Activated T-cell treated with anti-CD3 and anti-CD28 coated beads for 48 hours (primary cell): ENCODE measurements at regions not wholly inside any gene's neighbourhood (a gene's known extent, or its start where the extent isn't known, plus 50 kb on each side); places are given as distances from the start of the nearest gene placed in this dataset.

ENCODE experiments used
- DNase-seq: peaks from one replicate; pipeline ENCODE4 v3.0.0-alpha.2; 2020; ENCODE audit warnings: low read depth

DNA sequence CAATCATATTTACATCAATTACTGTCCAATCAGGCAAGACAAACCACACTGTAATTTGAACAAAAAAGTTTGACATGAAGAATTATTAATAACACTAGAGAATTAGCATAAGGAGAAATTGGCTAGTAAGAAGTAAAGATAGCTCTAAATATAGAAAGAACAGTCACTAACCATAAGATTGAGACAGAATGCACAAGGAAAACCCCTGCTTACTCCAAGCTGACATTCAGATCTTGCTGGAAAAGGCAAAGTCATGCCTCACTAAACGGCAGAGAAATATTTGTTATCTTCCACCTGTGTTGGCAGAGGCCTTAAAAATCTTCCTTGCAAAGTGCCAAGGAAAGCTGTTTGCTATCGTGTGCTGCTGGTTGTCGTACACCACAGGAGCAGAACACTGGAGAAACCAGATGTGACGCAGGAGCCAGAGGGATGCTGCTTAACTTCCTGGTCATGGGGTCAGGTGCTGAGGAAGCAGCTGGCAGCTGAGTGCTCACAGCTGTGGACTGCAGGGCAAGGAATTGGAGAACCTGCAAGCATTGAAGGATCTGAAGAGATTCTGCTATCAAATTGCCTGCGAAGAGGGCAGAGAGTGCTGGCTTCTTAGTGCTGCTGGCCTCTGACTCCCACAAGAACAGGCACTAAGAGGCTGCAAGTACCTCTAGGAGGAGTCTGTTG, 1323.3 kb downstream of the LRFN5 start:
- no peak for DNase-seq

DNA sequence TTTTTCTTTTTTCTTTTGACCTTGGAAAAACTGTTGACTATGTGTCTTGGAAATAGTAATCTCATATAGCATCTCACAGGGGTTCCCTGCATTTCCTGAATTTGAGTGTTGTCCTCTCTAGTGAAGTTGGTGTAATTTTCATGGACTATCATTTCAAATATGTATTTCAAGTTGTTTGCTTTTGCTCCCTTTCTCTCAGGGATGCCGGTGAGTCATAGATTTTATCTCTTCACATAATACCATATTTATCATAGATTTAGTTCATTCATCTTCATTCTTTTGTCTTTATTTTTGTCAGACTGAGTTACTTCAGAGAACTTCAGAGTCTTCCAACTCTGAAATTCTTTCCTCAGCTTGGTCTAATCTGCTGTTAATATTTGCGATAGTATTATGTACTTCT, 1320.6 kb downstream of the LRFN5 start:
- no peak for DNase-seq

DNA sequence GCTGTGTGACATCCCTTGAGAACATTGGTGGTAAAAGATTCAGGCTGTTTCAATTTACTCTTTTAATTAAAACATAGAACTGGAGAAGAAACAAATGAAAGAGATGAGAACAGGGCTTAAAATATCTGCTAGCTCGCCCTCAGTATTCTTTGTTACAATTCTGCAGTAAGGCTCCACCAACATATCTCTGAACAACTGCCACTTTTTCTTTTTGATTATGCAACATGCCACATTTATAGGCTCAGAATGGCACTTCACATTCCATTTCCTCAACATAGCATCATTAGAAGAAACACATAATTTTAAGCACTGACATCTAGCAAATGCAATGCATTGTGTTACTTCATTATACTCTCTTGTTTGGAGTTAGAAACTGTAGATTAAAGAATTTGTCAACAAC, 1315.2 kb downstream of the LRFN5 start:
- no peak for DNase-seq

DNA sequence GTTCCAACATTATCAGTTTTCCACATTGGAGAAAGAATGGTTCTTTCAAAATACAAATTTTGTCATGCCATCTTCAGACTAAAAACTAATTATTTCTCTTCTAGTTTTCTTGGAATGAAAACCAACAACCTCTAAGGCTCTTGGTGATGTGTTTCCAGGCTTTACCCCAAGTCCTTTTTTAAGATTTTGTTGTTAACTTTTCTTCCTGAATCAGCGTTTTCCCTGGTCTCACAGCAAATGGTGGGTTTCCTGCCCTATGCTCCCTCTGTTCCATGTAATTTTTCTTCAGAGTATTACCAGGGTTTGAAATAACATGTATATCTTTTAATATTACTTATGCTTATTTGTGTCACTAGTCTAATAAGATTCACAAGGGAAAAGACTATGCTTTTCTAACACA, 1311.9 kb downstream of the LRFN5 start:
- DNase-seq, result no peak

DNA sequence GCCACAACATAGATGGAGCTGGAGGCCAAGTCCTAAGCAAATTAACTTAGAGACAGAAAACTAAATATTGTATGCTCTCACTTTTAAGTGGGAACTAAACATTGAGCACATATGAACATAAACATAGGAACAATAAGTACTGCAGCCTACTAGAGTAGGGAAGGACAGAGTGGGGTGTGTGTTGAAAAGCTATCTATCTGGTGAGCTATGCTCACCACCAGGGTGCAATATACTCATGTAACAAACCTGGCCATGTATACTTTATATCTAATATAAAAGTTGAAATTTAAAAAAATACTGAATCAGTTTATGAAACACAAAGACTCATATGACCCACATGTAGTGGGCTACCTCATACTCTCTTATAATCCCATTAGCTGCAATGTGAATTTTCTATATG, 1305.0 kb downstream of the LRFN5 start:
- DNase-seq, result no peak

DNA sequence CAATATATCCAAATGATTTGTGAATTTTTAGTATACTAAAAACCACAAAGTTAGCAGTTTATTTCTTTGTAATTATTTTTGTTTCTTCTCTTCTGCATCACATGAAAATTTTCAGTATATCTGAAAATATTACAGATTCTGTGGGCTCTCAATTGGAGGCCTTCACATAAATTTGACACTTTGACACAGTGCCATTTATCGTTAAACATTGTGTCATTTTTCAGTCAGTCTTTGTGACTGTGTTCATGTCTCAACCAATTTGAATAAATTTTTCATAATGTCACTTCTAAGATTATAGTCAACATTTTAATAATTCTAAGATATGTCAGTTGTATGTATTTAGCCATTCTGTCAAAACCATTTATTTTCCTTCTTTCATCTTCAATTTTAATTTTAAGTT, 1303.0 kb downstream of the LRFN5 start:
- no peak for DNase-seq

GRCh38 chr14:42893183-42893582, 1286.5 kb downstream of the LRFN5 start:
- no peak for DNase-seq

- no peak for DNase-seq
Observed at GRCh38 chr14:42884100-42884499, 1277.4 kb downstream of the LRFN5 start.

- DNase-seq, result no peak
Observed at GRCh38 chr14:42877716-42878115, 1271.0 kb downstream of the LRFN5 start.

- no peak for DNase-seq
Observed at GRCh38 chr14:42872786-42873185, 1266.1 kb downstream of the LRFN5 start.

GRCh38 chr14:42869681-42870080, 1263.0 kb downstream of the LRFN5 start:
- no peak for DNase-seq

- no peak for DNase-seq
Observed at GRCh38 chr14:42862114-42862513, 1255.4 kb downstream of the LRFN5 start.

GRCh38 chr14:42860371-42860770, 1253.7 kb downstream of the LRFN5 start:
- no peak for DNase-seq

DNA sequence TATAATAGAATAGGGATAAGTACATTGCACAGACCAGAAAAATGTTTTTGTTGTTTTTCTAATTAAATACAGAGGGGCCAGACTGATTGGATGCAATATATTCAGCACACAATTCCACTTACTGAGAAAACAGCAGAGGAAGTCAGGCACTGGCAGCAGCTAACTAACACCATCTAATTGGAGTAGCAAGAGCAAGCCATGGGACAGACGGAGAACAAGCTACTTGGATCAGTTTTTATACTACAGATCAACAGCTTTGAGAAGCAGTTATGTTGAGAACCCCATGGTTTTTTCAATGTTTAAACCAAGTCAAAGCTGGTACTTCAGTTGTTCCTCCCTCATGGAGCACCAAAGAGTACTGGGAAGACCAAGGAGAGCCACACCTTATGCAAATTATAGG, 1249.4 kb downstream of the LRFN5 start:
- no peak for DNase-seq

DNA sequence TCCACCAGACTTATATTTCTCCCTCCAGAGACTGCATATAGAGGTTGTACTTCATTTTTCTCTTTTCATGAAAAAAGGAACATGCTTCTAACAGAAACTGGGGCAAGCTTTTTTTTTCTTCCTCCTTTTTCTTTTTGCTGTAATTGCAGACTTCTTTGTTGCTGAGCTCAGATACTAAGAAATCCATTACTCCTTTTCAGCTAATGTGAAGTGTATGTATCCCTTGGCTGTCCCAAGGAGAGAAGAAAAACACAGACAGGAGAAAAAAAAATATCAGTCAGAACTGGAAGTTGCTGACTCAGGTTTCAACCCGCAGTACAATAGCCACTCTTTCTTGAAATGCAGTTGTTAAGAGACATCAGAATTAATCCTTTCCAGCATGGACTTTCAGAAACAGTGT, 1248.4 kb downstream of the LRFN5 start:
- DNase-seq, result no peak

DNA sequence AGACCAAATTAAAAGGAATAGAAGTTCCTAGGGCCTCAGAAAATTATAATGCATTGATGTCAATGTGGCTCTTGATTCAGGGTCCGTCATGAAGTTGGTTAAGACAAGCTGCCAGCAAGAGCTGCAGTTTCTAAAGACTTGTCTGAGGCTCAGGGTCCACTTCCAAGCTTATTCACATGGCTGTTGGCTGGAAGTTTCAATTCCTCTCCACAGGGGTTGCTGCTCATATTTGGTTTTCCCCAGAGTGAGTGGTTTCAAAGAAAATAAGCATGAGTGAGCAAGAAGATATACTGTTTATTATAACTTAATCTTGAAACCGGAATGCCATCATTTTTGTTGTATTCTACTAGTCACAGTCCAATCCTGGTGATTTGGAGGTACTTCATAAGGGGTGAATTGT, 1247.4 kb downstream of the LRFN5 start:
- no peak for DNase-seq

GRCh38 chr14:42848652-42849051, 1242.0 kb downstream of the LRFN5 start:
- no peak for DNase-seq

GRCh38 chr14:42814817-42815216, 1208.1 kb downstream of the LRFN5 start:
- DNase-seq, result no peak

- no peak for DNase-seq
Observed at GRCh38 chr14:42806909-42807315, 1200.2 kb downstream of the LRFN5 start.

DNA sequence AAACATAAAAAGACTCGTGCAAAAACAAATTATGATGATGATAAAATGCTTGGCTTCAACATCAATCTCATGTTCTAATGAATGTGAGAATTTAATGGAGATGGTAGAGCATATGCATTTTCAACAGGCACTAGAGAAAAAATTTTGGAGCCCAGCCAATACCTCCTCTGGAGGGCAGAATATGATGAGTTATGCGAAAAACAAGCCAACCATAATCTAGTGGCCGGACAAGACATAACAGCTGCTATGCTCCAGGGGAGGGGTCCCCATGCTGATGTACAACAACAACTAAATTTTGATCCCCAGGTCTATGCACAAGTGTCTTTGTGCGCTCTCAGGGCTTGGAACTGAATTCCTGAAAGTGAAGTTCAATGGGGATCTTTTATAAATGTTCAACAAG, 1197.5 kb downstream of the LRFN5 start:
- no peak for DNase-seq

DNA sequence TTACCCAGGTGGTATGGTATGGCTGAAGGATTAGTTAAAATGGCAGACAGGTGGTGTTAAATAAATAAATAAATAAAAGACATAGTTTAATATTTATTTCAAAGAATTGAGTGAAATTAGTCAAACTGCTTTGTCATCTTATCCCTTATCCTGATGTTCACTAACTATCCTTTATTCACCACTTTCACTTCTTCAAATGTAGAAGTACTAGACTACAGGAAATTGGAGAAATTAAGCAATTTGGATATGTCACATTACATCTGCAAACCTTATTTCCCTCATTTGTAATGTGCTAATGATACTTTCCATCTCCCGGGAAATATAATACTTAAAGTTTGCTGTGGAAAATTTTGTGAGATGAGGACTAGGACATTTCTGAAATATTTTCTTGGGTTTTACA, 1195.7 kb downstream of the LRFN5 start:
- no peak for DNase-seq

- DNase-seq, result no peak
Observed at GRCh38 chr14:42792166-42792565, 1185.5 kb downstream of the LRFN5 start.

- no peak for DNase-seq
Observed at GRCh38 chr14:42782754-42783153, 1176.1 kb downstream of the LRFN5 start.

GRCh38 chr14:42778984-42779383, 1172.3 kb downstream of the LRFN5 start:
- DNase-seq, result no peak

DNA sequence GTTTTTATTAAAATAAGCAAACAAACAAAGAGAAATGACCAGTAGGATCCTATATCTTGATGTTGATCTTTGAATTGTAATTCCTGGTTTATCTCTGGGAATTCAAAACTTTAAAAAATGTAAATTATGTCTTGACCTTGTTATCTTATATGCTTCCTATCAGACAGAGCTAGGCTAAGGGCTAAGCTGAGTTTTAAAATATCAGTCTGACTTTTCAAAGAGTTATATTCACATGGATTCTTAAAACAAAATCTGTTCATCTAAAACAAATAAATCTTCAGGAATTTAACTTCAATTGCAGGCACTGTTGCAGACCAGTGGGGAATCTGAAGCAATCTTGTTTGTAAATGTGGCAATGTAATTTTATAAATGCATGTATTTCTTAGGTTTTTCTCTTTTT, 1144.1 kb downstream of the LRFN5 start:
- no peak for DNase-seq
